Trophoblast cell (in vitro differentiated cells and primary cell): ENCODE measurements at regions not wholly inside any gene's neighbourhood (a gene's known extent, or its start where the extent isn't known, plus 50 kb on each side); places are given as distances from the start of the nearest gene placed in this dataset.

ENCODE experiments used
- DNase-seq, 2 donors: peaks; one replicate each; pipeline ENCODE4 v3.0.0-alpha.2; 2016
- H2AFZ ChIP-seq: 2 replicates; pipeline ENCODE4 v1.6.1; 2013; ENCODE audit warnings: low read length, moderate library complexity, mild to moderate bottlenecking; ENCODE audit not compliant: insufficient read depth, poor library complexity
- H2AK5ac ChIP-seq: 2 replicates; pipeline ENCODE4 v1.6.1; 2013; ENCODE audit warnings: mild to moderate bottlenecking, low read length
- H2BK120ac ChIP-seq: 2 replicates; pipeline ENCODE4 v1.6.1; 2013; ENCODE audit warnings: low read length, mild to moderate bottlenecking, moderate library complexity; ENCODE audit not compliant: insufficient read depth, poor library complexity
- H2BK12ac ChIP-seq: 2 replicates; pipeline ENCODE4 v1.6.1; 2013; ENCODE audit warnings: mild to moderate bottlenecking, low read length, moderate library complexity
- H2BK5ac ChIP-seq: 2 replicates; pipeline ENCODE4 v1.6.1; 2013; ENCODE audit warnings: low read length, low read depth, moderate library complexity, mild to moderate bottlenecking; ENCODE audit not compliant: poor library complexity
- H3K14ac ChIP-seq: 2 replicates; pipeline ENCODE4 v1.6.1; 2013; ENCODE audit warnings: mild to moderate bottlenecking, low read length
- H3K18ac ChIP-seq: 2 replicates; pipeline ENCODE4 v1.6.1; 2013; ENCODE audit warnings: mild to moderate bottlenecking, low read length
- H3K23ac ChIP-seq: 2 replicates; pipeline ENCODE4 v1.6.1; 2013; ENCODE audit warnings: low read length
- H3K27ac ChIP-seq: 2 replicates; pipeline ENCODE4 v1.5.1; 2013; ENCODE audit warnings: low read depth, mild to moderate bottlenecking, inconsistent platforms, low read length, moderate library complexity
- H3K27me3 ChIP-seq: 2 replicates; pipeline ENCODE4 v1.6.1; 2013; ENCODE audit warnings: inconsistent platforms, mild to moderate bottlenecking, low read length, moderate library complexity; ENCODE audit not compliant: insufficient read depth
- H3K36me3 ChIP-seq, 2 experiments: 1 replicate in 1 of 2; 2 replicates in 1 of 2; pipeline ENCODE4 v1.6.1; 2013; ENCODE audit warnings: low read length in 2 of 2, mild to moderate bottlenecking in 2 of 2, moderate library complexity in 1 of 2; ENCODE audit not compliant: insufficient read depth in 2 of 2, control insufficient read depth in 1 of 2
- H3K4ac ChIP-seq: 2 replicates; pipeline ENCODE4 v1.6.1; 2013; ENCODE audit warnings: low read depth, mild to moderate bottlenecking, low read length, moderate library complexity
- H3K4me1 ChIP-seq, 2 experiments: 1 replicate in 1 of 2; 2 replicates in 1 of 2; pipeline ENCODE4 v1.6.1; 2013; ENCODE audit warnings: low read length in 2 of 2, mild to moderate bottlenecking in 2 of 2, moderate library complexity in 1 of 2; ENCODE audit not compliant: insufficient read depth in 2 of 2, control insufficient read depth in 1 of 2
- H3K4me2 ChIP-seq: 2 replicates; pipeline ENCODE4 v1.6.1; 2013; ENCODE audit warnings: inconsistent platforms, mild to moderate bottlenecking, low read length, moderate library complexity
- H3K4me3 ChIP-seq: 2 replicates; pipeline ENCODE4 v1.5.1; 2013; ENCODE audit warnings: mild to moderate bottlenecking, low read depth, low read length, inconsistent platforms
- H3K79me1 ChIP-seq: one replicate; pipeline ENCODE4 v1.6.1; 2013; ENCODE audit warnings: low read length
- H3K79me2 ChIP-seq: 2 replicates; pipeline ENCODE4 v1.6.1; 2013; ENCODE audit warnings: low read length, mild to moderate bottlenecking; ENCODE audit not compliant: control insufficient read depth, insufficient read depth, poor library complexity
- H3K9ac ChIP-seq: 2 replicates; pipeline ENCODE4 v1.6.1; 2013; ENCODE audit warnings: mild to moderate bottlenecking, low read length
- H3K9me3 ChIP-seq: 2 replicates; pipeline ENCODE4 v1.6.1; 2013; ENCODE audit warnings: low read depth, mild to moderate bottlenecking, control low read depth, inconsistent platforms, low read length; ENCODE audit not compliant: insufficient read depth
- H4K12ac ChIP-seq: 2 replicates; pipeline ENCODE4 v1.6.1; 2013; ENCODE audit warnings: low read depth, mild to moderate bottlenecking, low read length, moderate library complexity
- H4K8ac ChIP-seq: 2 replicates; pipeline ENCODE4 v1.6.1; 2013; ENCODE audit warnings: low read depth, mild to moderate bottlenecking, low read length, moderate library complexity
- H4K91ac ChIP-seq: one replicate; pipeline ENCODE4 v1.6.1; 2013; ENCODE audit warnings: low read depth, mild to moderate bottlenecking, low read length, moderate library complexity
- WGBS: extraction: QIAGEN DNeasy Blood & Tissue Kit; methylation state at CpG from one replicate; pipeline ENCODE4 v1.1.7; 2013; ENCODE audit warnings: missing lambda C conversion rate; ENCODE audit not compliant: insufficient read length, insufficient coverage; ENCODE audit errors: extremely low coverage; 5-methylcytosine and 5-hydroxymethylcytosine counted together

- H3K4me2 ChIP-seq: no peak overlapping the region
- no peak overlapping the region for H4K8ac ChIP-seq
- no peak overlapping the region for H4K12ac ChIP-seq
- H3K23ac ChIP-seq: no peak overlapping the region
- no peaks in the 10 kb centered on the region for H3K79me2 ChIP-seq
- no peak overlapping the region for H2BK120ac ChIP-seq
- H3K4me3 ChIP-seq: no peak overlapping the region
- H3K18ac ChIP-seq: no peak overlapping the region
- no peak overlapping the region for H3K4ac ChIP-seq
- H3K9ac ChIP-seq: no peak overlapping the region
- H3K27me3 ChIP-seq: no peaks in the 10 kb centered on the region
- no peak overlapping the region for H3K27ac ChIP-seq
- H3K79me1 ChIP-seq: no peaks in the 10 kb centered on the region
- no peaks in the 10 kb centered on the region for H3K4me1 ChIP-seq
- H2AK5ac ChIP-seq: no peak overlapping the region
- no peak overlapping the region for H4K91ac ChIP-seq
- H2BK12ac ChIP-seq: no peak overlapping the region
- no peaks in the 10 kb centered on the region for H3K36me3 ChIP-seq
- H3K9me3 ChIP-seq: peaks cover 3% of the 10 kb centered on the region
- no peak overlapping the region for H2AFZ ChIP-seq
- DNase-seq: no peak
- WGBS: no CpG with 5 or more reads among the region's 12 CpGs
- H3K14ac ChIP-seq: no peak overlapping the region
- no peak overlapping the region for H2BK5ac ChIP-seq
Observed at GRCh38 chr5:61228691-61229280, 66.5 kb upstream of the SMIM15 start.

GRCh38 chr5:61229416-61229815, 67.1 kb upstream of the SMIM15 start:
- H3K4ac ChIP-seq: no peak overlapping the region
- H4K91ac ChIP-seq: no peak overlapping the region
- WGBS: no CpG with 5 or more reads among the region's 6 CpGs
- H3K36me3 ChIP-seq: no peaks in the 10 kb centered on the region
- no peak overlapping the region for H2AK5ac ChIP-seq
- H3K79me1 ChIP-seq: no peaks in the 10 kb centered on the region
- no peak overlapping the region for H4K8ac ChIP-seq
- H2AFZ ChIP-seq: no peak overlapping the region
- no peak for DNase-seq
- no peaks in the 10 kb centered on the region for H3K27me3 ChIP-seq
- no peak overlapping the region for H4K12ac ChIP-seq
- peaks cover 3% of the 10 kb centered on the region for H3K9me3 ChIP-seq
- no peak overlapping the region for H3K27ac ChIP-seq
- no peak overlapping the region for H3K23ac ChIP-seq
- H2BK120ac ChIP-seq: no peak overlapping the region
- H3K4me1 ChIP-seq: no peaks in the 10 kb centered on the region
- no peak overlapping the region for H2BK5ac ChIP-seq
- no peaks in the 10 kb centered on the region for H3K79me2 ChIP-seq
- no peak overlapping the region for H3K18ac ChIP-seq
- no peak overlapping the region for H3K14ac ChIP-seq
- H3K4me3 ChIP-seq: no peak overlapping the region
- no peak overlapping the region for H3K9ac ChIP-seq
- H3K4me2 ChIP-seq: no peak overlapping the region
- no peak overlapping the region for H2BK12ac ChIP-seq

- H3K18ac ChIP-seq: no peak overlapping the region
- no peak overlapping the region for H2AFZ ChIP-seq
- no peak overlapping the region for H3K4ac ChIP-seq
- no peak overlapping the region for H2BK12ac ChIP-seq
- H3K9me3 ChIP-seq: peaks cover 3% of the 10 kb centered on the region
- H4K91ac ChIP-seq: no peak overlapping the region
- H4K8ac ChIP-seq: no peak overlapping the region
- H3K14ac ChIP-seq: no peak overlapping the region
- no peaks in the 10 kb centered on the region for H3K79me1 ChIP-seq
- 100% methylated on average over 1 of the region's 3 CpGs for WGBS
- H2AK5ac ChIP-seq: no peak overlapping the region
- H3K27ac ChIP-seq: no peak overlapping the region
- H3K4me2 ChIP-seq: no peak overlapping the region
- no peak overlapping the region for H4K12ac ChIP-seq
- no peaks in the 10 kb centered on the region for H3K4me1 ChIP-seq
- DNase-seq: no peak
- H3K23ac ChIP-seq: no peak overlapping the region
- no peak overlapping the region for H3K4me3 ChIP-seq
- no peak overlapping the region for H2BK5ac ChIP-seq
- no peak overlapping the region for H3K9ac ChIP-seq
- no peaks in the 10 kb centered on the region for H3K79me2 ChIP-seq
- no peak overlapping the region for H2BK120ac ChIP-seq
- H3K27me3 ChIP-seq: no peaks in the 10 kb centered on the region
- H3K36me3 ChIP-seq: no peaks in the 10 kb centered on the region
Observed at GRCh38 chr5:61230492-61230891, 68.2 kb upstream of the SMIM15 start.

GRCh38 chr5:61231813-61232212, 69.5 kb upstream of the SMIM15 start:
- peaks cover 3% of the 10 kb centered on the region for H3K9me3 ChIP-seq
- no peaks in the 10 kb centered on the region for H3K36me3 ChIP-seq
- H3K4me1 ChIP-seq: no peaks in the 10 kb centered on the region
- no peak overlapping the region for H2BK12ac ChIP-seq
- H4K8ac ChIP-seq: no peak overlapping the region
- H4K91ac ChIP-seq: no peak overlapping the region
- H4K12ac ChIP-seq: no peak overlapping the region
- H3K14ac ChIP-seq: no peak overlapping the region
- H3K79me2 ChIP-seq: no peaks in the 10 kb centered on the region
- H3K79me1 ChIP-seq: no peaks in the 10 kb centered on the region
- no peak overlapping the region for H2AFZ ChIP-seq
- no peak overlapping the region for H3K18ac ChIP-seq
- H3K4ac ChIP-seq: no peak overlapping the region
- no peaks in the 10 kb centered on the region for H3K27me3 ChIP-seq
- H3K9ac ChIP-seq: no peak overlapping the region
- no peak overlapping the region for H2AK5ac ChIP-seq
- no peak overlapping the region for H3K27ac ChIP-seq
- no peak overlapping the region for H3K23ac ChIP-seq
- no peak overlapping the region for H2BK120ac ChIP-seq
- no peak overlapping the region for H3K4me2 ChIP-seq
- no peak for DNase-seq
- H3K4me3 ChIP-seq: no peak overlapping the region
- no peak overlapping the region for H2BK5ac ChIP-seq
